ENCODE measurements at regions not wholly inside any gene's neighbourhood (a gene's known extent, or its start where the extent isn't known, plus 50 kb on each side); places are given as distances from the start of the nearest gene placed in this dataset.

GRCh38 chr5:103472830-103473229 is 89.8 kb downstream of the NUDT12 start:
- no peaks in the 10 kb centered on the region for H3K4me1 ChIP-seq (ENCODE audit: insufficient read depth, insufficient read length)
- TF ChIP-seq YY1 (IDR thresholded peaks at IDR 0.05; ENCODE audit: insufficient read depth, insufficient read length) = no peak
- TF ChIP-seq SUZ12 (IDR thresholded peaks at IDR 0.05; ENCODE audit: extremely low read depth, insufficient read depth, insufficient read length) = no peak
- TF ChIP-seq ZNF274 (IDR thresholded peaks at IDR 0.05; ENCODE audit: low read depth, low read length) = no peak
- H3K9me3 ChIP-seq (ENCODE audit: insufficient read depth, low read length) = no peaks in the 10 kb centered on the region
- H3K4me3 ChIP-seq (ENCODE audit: insufficient read length, low read depth) = no peak overlapping the region
- H3K9ac ChIP-seq (ENCODE audit: insufficient read length, low read depth) = no peak overlapping the region
- H3K27me3 ChIP-seq (ENCODE audit: insufficient read depth, insufficient read length) = no peaks in the 10 kb centered on the region
- DNase-seq (ENCODE audit: low read depth, low spot score) = no peak
- no peaks in the 10 kb centered on the region for H3K36me3 ChIP-seq (ENCODE audit: insufficient read depth, insufficient read length, low read length)

- Histone ChIP-seq H3K9ac (ENCODE audit: insufficient read length, low read depth) (no peak overlapping the region), H3K27me3 (ENCODE audit: insufficient read depth, insufficient read length) (no peaks in the 10 kb centered on the region), H3K9me3 (ENCODE audit: insufficient read depth, low read length) (no peaks in the 10 kb centered on the region), H3K36me3 (ENCODE audit: insufficient read depth, insufficient read length, low read length) (no peaks in the 10 kb centered on the region), H3K4me1 (ENCODE audit: insufficient read depth, insufficient read length) (no peaks in the 10 kb centered on the region), H3K4me3 (ENCODE audit: insufficient read length, low read depth) (no peak overlapping the region)
- no peak for DNase-seq (ENCODE audit: low read depth, low spot score)
- no peak for TF ChIP-seq YY1 (IDR thresholded peaks at IDR 0.05; ENCODE audit: insufficient read depth, insufficient read length)
- TF ChIP-seq SUZ12 (IDR thresholded peaks at IDR 0.05; ENCODE audit: extremely low read depth, insufficient read depth, insufficient read length) = no peak
- TF ChIP-seq ZNF274 (IDR thresholded peaks at IDR 0.05; ENCODE audit: low read depth, low read length) = no peak
Observed at GRCh38 chr5:103472265-103472664, 90.3 kb downstream of the NUDT12 start.

GRCh38 chr5:103469288-103470040 is 93.1 kb downstream of the NUDT12 start:
- H3K9me3 ChIP-seq (ENCODE audit: insufficient read depth, low read length) = no peaks in the 10 kb centered on the region
- no peak overlapping the region for H3K4me3 ChIP-seq (ENCODE audit: insufficient read length, low read depth)
- no peaks in the 10 kb centered on the region for H3K27me3 ChIP-seq (ENCODE audit: insufficient read depth, insufficient read length)
- H3K36me3 ChIP-seq (ENCODE audit: insufficient read depth, insufficient read length, low read length) = no peaks in the 10 kb centered on the region
- H3K4me1 ChIP-seq (ENCODE audit: insufficient read depth, insufficient read length) = no peaks in the 10 kb centered on the region
- DNase-seq (ENCODE audit: low read depth, low spot score) = no peak
- no peak overlapping the region for H3K9ac ChIP-seq (ENCODE audit: insufficient read length, low read depth)
- TF ChIP-seq ZNF274 (IDR thresholded peaks at IDR 0.05; ENCODE audit: low read depth, low read length) = no peak
- no peak for TF ChIP-seq SUZ12 (IDR thresholded peaks at IDR 0.05; ENCODE audit: extremely low read depth, insufficient read depth, insufficient read length)
- no peak for TF ChIP-seq YY1 (IDR thresholded peaks at IDR 0.05; ENCODE audit: insufficient read depth, insufficient read length)

DNA sequence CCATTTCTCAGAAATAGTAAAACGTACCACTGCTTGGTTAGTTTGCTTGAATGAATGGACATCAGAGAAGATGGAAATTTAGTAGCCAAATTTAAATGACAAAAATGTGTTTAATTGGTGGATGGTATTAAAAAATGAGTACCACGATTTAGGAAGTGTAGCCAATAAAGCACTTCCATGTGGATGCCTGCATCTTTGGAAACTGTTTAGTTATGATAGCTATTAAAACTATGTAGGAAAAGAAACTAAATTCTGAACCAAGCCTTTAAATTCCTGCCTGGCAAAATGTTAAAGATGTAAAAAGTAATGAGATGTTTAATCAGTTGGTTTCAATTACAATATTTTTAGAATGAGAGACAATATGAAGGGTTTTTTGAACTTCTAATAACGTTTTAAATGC is 94.8 kb downstream of the NUDT12 start:
- Histone ChIP-seq H3K9ac (ENCODE audit: insufficient read length, low read depth) (no peak overlapping the region), H3K9me3 (ENCODE audit: insufficient read depth, low read length) (no peaks in the 10 kb centered on the region), H3K4me1 (ENCODE audit: insufficient read depth, insufficient read length) (no peaks in the 10 kb centered on the region), H3K36me3 (ENCODE audit: insufficient read depth, insufficient read length, low read length) (no peaks in the 10 kb centered on the region), H3K27me3 (ENCODE audit: insufficient read depth, insufficient read length) (no peaks in the 10 kb centered on the region), H3K4me3 (ENCODE audit: insufficient read length, low read depth) (no peak overlapping the region)
- DNase-seq (ENCODE audit: low read depth, low spot score) = no peak
- TF ChIP-seq SUZ12 (IDR thresholded peaks at IDR 0.05; ENCODE audit: extremely low read depth, insufficient read depth, insufficient read length) (no peak), ZNF274 (IDR thresholded peaks at IDR 0.05; ENCODE audit: low read depth, low read length) (no peak), YY1 (IDR thresholded peaks at IDR 0.05; ENCODE audit: insufficient read depth, insufficient read length) (no peak)

DNA sequence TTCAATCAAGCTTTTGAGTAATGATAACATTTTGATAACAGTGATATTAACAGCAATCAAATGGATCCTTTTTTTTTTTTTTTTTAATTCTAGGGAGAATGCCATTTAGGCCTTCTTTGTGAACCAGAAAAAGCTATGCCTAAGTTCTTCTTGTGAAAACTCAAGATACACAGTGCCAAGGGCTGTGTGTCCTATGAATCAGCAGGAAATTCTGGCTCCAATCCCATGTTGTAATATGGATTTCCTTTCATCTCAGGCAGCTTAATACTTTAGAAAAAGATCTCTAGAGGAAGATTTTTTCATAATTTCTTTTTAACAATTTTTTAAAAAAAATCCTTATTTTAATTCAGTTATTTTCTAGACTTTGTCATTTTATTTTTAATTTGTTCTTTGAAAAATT is 96.1 kb downstream of the NUDT12 start:
- TF ChIP-seq SUZ12 (IDR thresholded peaks at IDR 0.05; ENCODE audit: extremely low read depth, insufficient read depth, insufficient read length) (no peak), ZNF274 (IDR thresholded peaks at IDR 0.05; ENCODE audit: low read depth, low read length) (no peak), YY1 (IDR thresholded peaks at IDR 0.05; ENCODE audit: insufficient read depth, insufficient read length) (no peak)
- Histone ChIP-seq H3K9me3 (ENCODE audit: insufficient read depth, low read length) (no peaks in the 10 kb centered on the region), H3K9ac (ENCODE audit: insufficient read length, low read depth) (no peak overlapping the region), H3K36me3 (ENCODE audit: insufficient read depth, insufficient read length, low read length) (no peaks in the 10 kb centered on the region), H3K4me3 (ENCODE audit: insufficient read length, low read depth) (no peak overlapping the region), H3K27me3 (ENCODE audit: insufficient read depth, insufficient read length) (no peaks in the 10 kb centered on the region), H3K4me1 (ENCODE audit: insufficient read depth, insufficient read length) (no peaks in the 10 kb centered on the region)
- no peak for DNase-seq (ENCODE audit: low read depth, low spot score)

DNA sequence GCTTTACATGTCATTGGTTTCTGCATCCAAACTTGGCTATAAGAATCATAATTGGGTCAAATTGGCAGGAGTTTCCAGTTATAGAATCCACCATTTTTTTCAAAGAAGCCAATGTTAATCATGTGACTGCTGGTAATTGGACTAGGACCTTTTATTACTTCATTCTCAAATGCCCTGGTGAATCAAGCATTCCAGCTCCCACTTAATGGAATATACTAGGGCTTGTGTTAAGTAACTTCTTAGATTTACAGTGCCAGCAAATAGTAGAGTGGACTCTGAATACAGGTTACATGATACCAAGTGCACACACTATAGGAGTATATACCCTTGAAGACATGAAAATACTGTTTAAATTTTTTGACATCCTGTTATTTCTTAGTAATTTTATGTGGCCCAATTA is 96.7 kb downstream of the NUDT12 start:
- no peaks in the 10 kb centered on the region for H3K36me3 ChIP-seq (ENCODE audit: insufficient read depth, insufficient read length, low read length)
- H3K9ac ChIP-seq (ENCODE audit: insufficient read length, low read depth) = no peak overlapping the region
- H3K9me3 ChIP-seq (ENCODE audit: insufficient read depth, low read length) = no peaks in the 10 kb centered on the region
- no peak overlapping the region for H3K4me3 ChIP-seq (ENCODE audit: insufficient read length, low read depth)
- no peaks in the 10 kb centered on the region for H3K27me3 ChIP-seq (ENCODE audit: insufficient read depth, insufficient read length)
- no peak for DNase-seq (ENCODE audit: low read depth, low spot score)
- no peak for TF ChIP-seq ZNF274 (IDR thresholded peaks at IDR 0.05; ENCODE audit: low read depth, low read length)
- TF ChIP-seq SUZ12 (IDR thresholded peaks at IDR 0.05; ENCODE audit: extremely low read depth, insufficient read depth, insufficient read length) = no peak
- TF ChIP-seq YY1 (IDR thresholded peaks at IDR 0.05; ENCODE audit: insufficient read depth, insufficient read length) = no peak
- H3K4me1 ChIP-seq (ENCODE audit: insufficient read depth, insufficient read length) = no peaks in the 10 kb centered on the region

- TF ChIP-seq ZNF274 (IDR thresholded peaks at IDR 0.05; ENCODE audit: low read depth, low read length) (no peak), YY1 (IDR thresholded peaks at IDR 0.05; ENCODE audit: insufficient read depth, insufficient read length) (no peak), SUZ12 (IDR thresholded peaks at IDR 0.05; ENCODE audit: extremely low read depth, insufficient read depth, insufficient read length) (no peak)
- Histone ChIP-seq H3K36me3 (ENCODE audit: insufficient read depth, insufficient read length, low read length) (no peaks in the 10 kb centered on the region), H3K27me3 (ENCODE audit: insufficient read depth, insufficient read length) (no peaks in the 10 kb centered on the region), H3K9ac (ENCODE audit: insufficient read length, low read depth) (no peak overlapping the region), H3K4me3 (ENCODE audit: insufficient read length, low read depth) (no peak overlapping the region), H3K9me3 (ENCODE audit: insufficient read depth, low read length) (no peaks in the 10 kb centered on the region), H3K4me1 (ENCODE audit: insufficient read depth, insufficient read length) (no peaks in the 10 kb centered on the region)
- DNase-seq (ENCODE audit: low read depth, low spot score) = no peak
Observed at GRCh38 chr5:103464835-103465484, 97.6 kb downstream of the NUDT12 start.
